Glomerular visceral epithelial cell (primary cell): ENCODE measurements at regions not wholly inside any gene's neighbourhood (a gene's known extent, or its start where the extent isn't known, plus 50 kb on each side); places are given as distances from the start of the nearest gene placed in this dataset.
"Not testable (repeated sequence)": the region's sequence is repeated elsewhere in the genome, so short reads cannot be mapped to it uniquely, and the experiment has no call there.

Source experiments
- DNase-seq: peaks from one replicate; pipeline ENCODE4 v3.0.0-alpha.2; 2016; ENCODE audit errors: extremely low spot score

GRCh38 chr14:97791906-97792305 lies 994.7 kb downstream of the VRK1 start:
- no peak for DNase-seq

- DNase-seq: no peak
These were observed 999.3 kb downstream of the VRK1 start for GRCh38 chr14:97796511-97796910.

GRCh38 chr14:97798176-97798575 lies 1001.0 kb downstream of the VRK1 start:
- DNase-seq: no peak

- no peak for DNase-seq
These were observed 1005.5 kb downstream of the VRK1 start for GRCh38 chr14:97802430-97803373.

GRCh38 chr14:97804056-97804455 lies 1006.9 kb downstream of the VRK1 start:
- no peak for DNase-seq

GRCh38 chr14:97806891-97807290 lies 1009.7 kb downstream of the VRK1 start:
- DNase-seq: no peak

- not testable (repeated sequence) for DNase-seq
These were observed 1011.4 kb downstream of the VRK1 start for GRCh38 chr14:97808541-97808940.

GRCh38 chr14:97813556-97813955 lies 1016.4 kb downstream of the VRK1 start:
- DNase-seq: no peak

GRCh38 chr14:97820781-97821180 lies 1023.6 kb downstream of the VRK1 start:
- no peak for DNase-seq

- no peak for DNase-seq
These were observed 1027.0 kb downstream of the VRK1 start for GRCh38 chr14:97824218-97824617.

- no peak for DNase-seq
These were observed 1030.6 kb downstream of the VRK1 start for GRCh38 chr14:97827746-97828145.

- no peak for DNase-seq
These were observed 1035.6 kb downstream of the VRK1 start for GRCh38 chr14:97832776-97833175.

GRCh38 chr14:97838986-97839385 lies 1041.8 kb downstream of the VRK1 start:
- DNase-seq: no peak

GRCh38 chr14:97840159-97840558 lies 1043.0 kb downstream of the VRK1 start:
- no peak for DNase-seq

GRCh38 chr14:97841762-97842161 lies 1044.6 kb downstream of the VRK1 start:
- no peak for DNase-seq

- no peak for DNase-seq
These were observed 1045.9 kb downstream of the VRK1 start for GRCh38 chr14:97843066-97843465.

- DNase-seq: no peak
These were observed 1046.9 kb downstream of the VRK1 start for GRCh38 chr14:97844042-97844441.

GRCh38 chr14:97846156-97846555 lies 1049.0 kb downstream of the VRK1 start:
- no peak for DNase-seq

GRCh38 chr14:97848317-97848980 lies 1051.3 kb downstream of the VRK1 start:
- DNase-seq: no peak

- DNase-seq: no peak
These were observed 1053.3 kb downstream of the VRK1 start for GRCh38 chr14:97850466-97850865.

GRCh38 chr14:97850886-97851285 lies 1053.7 kb downstream of the VRK1 start:
- no peak for DNase-seq

- no peak for DNase-seq
These were observed 1054.3 kb downstream of the VRK1 start for GRCh38 chr14:97851428-97851995.

GRCh38 chr14:97854918-97855317 lies 1057.7 kb downstream of the VRK1 start:
- DNase-seq: no peak
